ENCODE measurements at regions not wholly inside any gene's neighbourhood (a gene's known extent, or its start where the extent isn't known, plus 50 kb on each side); places are given as distances from the start of the nearest gene placed in this dataset.

DNA sequence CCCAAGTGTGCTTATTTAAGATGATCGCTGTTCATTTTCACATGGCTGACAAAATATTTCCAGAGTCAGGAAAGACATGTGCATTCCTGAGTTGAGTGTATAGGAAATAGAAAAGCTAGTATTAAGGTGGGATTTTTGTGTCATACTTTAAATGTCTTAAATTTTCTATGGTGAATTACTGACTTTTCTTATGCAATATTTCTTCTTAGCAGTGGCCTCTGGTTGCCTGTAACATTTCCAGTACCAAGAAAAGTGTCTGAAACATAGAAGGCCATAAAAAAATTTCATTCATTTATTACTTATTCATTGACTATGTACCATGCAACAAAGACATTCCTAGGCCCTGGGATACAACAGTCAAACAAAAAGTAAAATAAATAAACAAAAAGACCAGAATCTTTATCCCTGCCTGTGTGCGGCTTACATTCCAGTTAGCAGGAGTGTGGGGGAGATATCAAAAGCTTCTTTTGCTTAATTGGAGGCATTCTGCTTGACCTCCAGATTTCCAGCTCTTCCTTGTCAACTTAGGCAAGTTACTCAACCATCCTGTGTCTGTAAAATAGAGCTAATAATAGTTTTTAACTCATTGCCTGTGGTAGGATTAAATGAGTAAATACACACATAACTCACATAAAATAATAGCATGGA lies 216.3 kb upstream of the FLRT2 start:
- Histone ChIP-seq H3K9ac (replicated peaks; ENCODE audit: extremely low read depth, insufficient read depth, low read length) (no peak overlapping the region), H4K20me1 (replicated peaks; ENCODE audit: control insufficient read depth, extremely low read depth, insufficient read depth, low read length) (no peaks in the 10 kb centered on the region), H3K36me3 (ENCODE audit: control insufficient read depth in 2 of 2, extremely low read depth in 1 of 2, insufficient read depth in 2 of 2, low read length in 2 of 2) (no peaks in the 10 kb centered on the region), H3K27ac (ENCODE audit: insufficient read depth, low read depth, low read length) (no peak overlapping the region), H3K4me3 (replicated peaks in 1 of 3; ENCODE audit: insufficient read depth in 1 of 3, low read depth in 1 of 3, low read length in 3 of 3) (no peak overlapping the region), H3K27me3 (ENCODE audit: control insufficient read depth in 2 of 2, insufficient read depth in 2 of 2, low read length in 2 of 2) (no peaks in the 10 kb centered on the region), H3K9me3 (replicated peaks; ENCODE audit: control insufficient read depth, insufficient read depth, low read length) (no peaks in the 10 kb centered on the region), H3K79me2 (ENCODE audit: control insufficient read depth, insufficient read depth, low read length) (no peaks in the 10 kb centered on the region), H3K9me1 (replicated peaks; ENCODE audit: control insufficient read depth, extremely low read depth, insufficient read depth, low read length) (no peaks in the 10 kb centered on the region), H3K4me1 (ENCODE audit: control insufficient read depth, extremely low read depth, insufficient read depth, low read length) (peaks cover 26% of the 10 kb centered on the region), H2AFZ (ENCODE audit: low read depth, low read length) (peak overlapping the region; percentile 30), H3K4me2 (ENCODE audit: insufficient read depth, low read length) (no peak overlapping the region)
- FAIRE-seq: no peak
- TF ChIP-seq, protein P1, sequence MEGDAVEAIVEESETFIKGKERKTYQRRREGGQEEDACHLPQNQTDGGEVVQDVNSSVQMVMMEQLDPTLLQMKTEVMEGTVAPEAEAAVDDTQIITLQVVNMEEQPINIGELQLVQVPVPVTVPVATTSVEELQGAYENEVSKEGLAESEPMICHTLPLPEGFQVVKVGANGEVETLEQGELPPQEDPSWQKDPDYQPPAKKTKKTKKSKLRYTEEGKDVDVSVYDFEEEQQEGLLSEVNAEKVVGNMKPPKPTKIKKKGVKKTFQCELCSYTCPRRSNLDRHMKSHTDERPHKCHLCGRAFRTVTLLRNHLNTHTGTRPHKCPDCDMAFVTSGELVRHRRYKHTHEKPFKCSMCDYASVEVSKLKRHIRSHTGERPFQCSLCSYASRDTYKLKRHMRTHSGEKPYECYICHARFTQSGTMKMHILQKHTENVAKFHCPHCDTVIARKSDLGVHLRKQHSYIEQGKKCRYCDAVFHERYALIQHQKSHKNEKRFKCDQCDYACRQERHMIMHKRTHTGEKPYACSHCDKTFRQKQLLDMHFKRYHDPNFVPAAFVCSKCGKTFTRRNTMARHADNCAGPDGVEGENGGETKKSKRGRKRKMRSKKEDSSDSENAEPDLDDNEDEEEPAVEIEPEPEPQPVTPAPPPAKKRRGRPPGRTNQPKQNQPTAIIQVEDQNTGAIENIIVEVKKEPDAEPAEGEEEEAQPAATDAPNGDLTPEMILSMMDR (IDR thresholded peaks at IDR 0.05; ENCODE audit: extremely low read depth in 1 of 2, insufficient read depth in 1 of 2, low read depth in 1 of 2, low read length in 2 of 2): no peak
- TF ChIP-seq, protein P2, sequence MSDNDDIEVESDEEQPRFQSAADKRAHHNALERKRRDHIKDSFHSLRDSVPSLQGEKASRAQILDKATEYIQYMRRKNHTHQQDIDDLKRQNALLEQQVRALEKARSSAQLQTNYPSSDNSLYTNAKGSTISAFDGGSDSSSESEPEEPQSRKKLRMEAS (IDR thresholded peaks at IDR 0.05; ENCODE audit: insufficient read depth, insufficient read length): no peak
- TF ChIP-seq EZH2 (IDR thresholded peaks at IDR 0.05; ENCODE audit: borderline replicate concordance, low read depth, low read length, severe bottlenecking): no peak
- TF ChIP-seq POLR2A (IDR thresholded peaks at IDR 0.05; ENCODE audit: low read depth, low read length): no peak
- TF ChIP-seq JUN (IDR thresholded peaks at IDR 0.05; ENCODE audit: borderline replicate concordance, insufficient read depth, insufficient read length, low read depth): no peak
- no peak for TF ChIP-seq MYC (IDR thresholded peaks at IDR 0.05; ENCODE audit: low read depth, low read length)
- no peak for TF ChIP-seq FOS (IDR thresholded peaks at IDR 0.05; ENCODE audit: borderline replicate concordance, insufficient read depth, low read length)
- no peak for TF ChIP-seq POLR2AphosphoS5 (IDR thresholded peaks at IDR 0.05; ENCODE audit: insufficient read depth, low read depth, low read length)
- no peak for TF ChIP-seq GATA2 (IDR thresholded peaks at IDR 0.05; ENCODE audit: insufficient read depth, insufficient read length, low read depth, low read length)
- BruUV-seq (replicated peaks): no TSS peak
- POLR2A ChIA-PET: no interaction called here
- intact Hi-C loops (cut with micrococcal nuclease) (no loop called here), dilution Hi-C loops (cut with MboI; ENCODE audit: extremely low pct_ligation_motif_present, low sequenced_read_pairs) (no loop called here)
- DNase-seq (ENCODE audit: low read depth, low spot score): peak; percentile 32
- CTCF ChIA-PET: no interaction called here
